ENCODE measurements at regions not wholly inside any gene's neighbourhood (a gene's known extent, or its start where the extent isn't known, plus 50 kb on each side); places are given as distances from the start of the nearest gene placed in this dataset.
A peak's percentile ranks its signal among the peaks of the same experiment; 100 is the strongest.

DNA sequence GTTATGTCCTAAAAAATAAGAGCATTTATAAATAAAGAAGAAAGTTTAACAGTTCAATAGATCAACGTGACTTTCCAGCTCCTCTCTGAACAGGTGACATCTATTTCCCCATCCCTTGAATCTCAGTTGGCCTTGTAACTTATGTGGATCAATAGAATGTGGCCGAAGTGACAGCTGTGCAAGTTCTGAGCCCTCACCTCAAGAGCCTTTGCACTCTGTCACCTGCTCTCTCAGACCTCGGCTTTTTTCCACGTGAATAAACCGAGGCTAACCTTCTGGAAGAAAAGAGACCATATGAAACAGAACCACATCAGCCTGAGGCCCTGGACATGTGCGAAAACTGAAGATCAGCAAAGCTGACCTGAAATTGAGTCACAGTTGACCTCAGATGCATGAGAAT lies 253.0 kb downstream of the DAD1 start:
- Histone ChIP-seq H3K27ac (no peak overlapping the region), H3K36me3 (no peaks in the 10 kb centered on the region), H3K4me1 (peaks cover 0 to 6% (median 0%) of the 10 kb centered on the region in 4 donors), H3K4me3 (no peak overlapping the region), H3K9me3 (no peaks in the 10 kb centered on the region), H3K27me3 (no peaks in the 10 kb centered on the region)
- TF ChIP-seq POLR2A (IDR thresholded peaks at IDR 0.05): no peak
- TF ChIP-seq POLR2AphosphoS5 (IDR thresholded peaks at IDR 0.05): no peak
- TF ChIP-seq EP300 (IDR thresholded peaks at IDR 0.05): no peak
- no peak for TF ChIP-seq CTCF (IDR thresholded peaks at IDR 0.05)
- ATAC-seq (ENCODE audit: low FRiP score in 2 of 2): no peak
- DNase-seq: no peak
- WGBS, 2 donors: 88 to 95% methylated on average over 6 of the region's 6 CpGs

DNA sequence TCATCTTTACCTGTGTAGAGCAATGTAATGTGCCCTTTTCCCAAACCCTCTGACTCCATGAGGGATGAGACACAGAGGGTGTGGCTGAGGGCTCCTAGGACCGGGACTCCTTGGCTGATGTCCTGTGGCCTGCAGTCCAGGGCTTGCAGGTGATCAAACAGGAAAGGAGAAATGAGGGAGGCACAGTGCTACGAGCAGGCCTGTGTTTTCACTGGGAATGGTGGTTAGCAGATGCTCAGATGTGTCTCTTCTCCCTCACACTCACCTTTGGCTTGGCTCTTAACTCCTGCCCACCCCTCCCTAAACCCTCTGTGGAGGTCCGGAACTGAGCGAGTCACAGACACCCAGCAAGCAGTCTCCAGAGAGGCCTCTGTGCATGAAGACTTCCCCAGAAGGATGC lies 254.4 kb downstream of the DAD1 start:
- H3K4me1 ChIP-seq: peaks cover 0 to 6% (median 0%) of the 10 kb centered on the region in 4 donors
- DNase-seq (no peak), ATAC-seq (ENCODE audit: low FRiP score in 2 of 2) (no peak)
- H3K9me3 ChIP-seq: peaks cover 0 to 4% (median 0%) of the 10 kb centered on the region in 4 donors
- TF ChIP-seq POLR2AphosphoS5 (IDR thresholded peaks at IDR 0.05) (no peak), EP300 (IDR thresholded peaks at IDR 0.05) (no peak)
- H3K27me3 ChIP-seq: no peaks in the 10 kb centered on the region
- no peak overlapping the region for H3K4me3 ChIP-seq
- H3K27ac ChIP-seq: no peak overlapping the region
- H3K36me3 ChIP-seq: no peaks in the 10 kb centered on the region
- 70 to 77% methylated on average over 4 of the region's 4 CpGs for WGBS, 2 donors

DNA sequence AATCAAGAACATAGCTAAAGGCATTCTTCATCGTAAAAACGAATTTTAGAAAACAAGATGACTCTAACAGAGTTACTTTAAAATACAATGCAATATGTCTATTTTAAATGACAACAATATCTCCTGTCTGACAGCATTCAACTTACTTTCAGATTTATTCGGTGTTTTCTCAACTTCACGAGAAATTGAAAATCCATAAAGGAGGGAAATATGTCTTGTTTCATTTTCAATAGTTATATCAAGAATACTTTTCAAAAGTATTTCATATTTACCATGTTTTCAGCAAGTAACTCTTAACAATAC lies 254.8 kb downstream of the DAD1 start:
- 77 to 79% methylated on average over 4 of the region's 4 CpGs for WGBS, 2 donors
- ATAC-seq (ENCODE audit: low FRiP score in 2 of 2): no peak
- H3K27me3 ChIP-seq: no peaks in the 10 kb centered on the region

DNA sequence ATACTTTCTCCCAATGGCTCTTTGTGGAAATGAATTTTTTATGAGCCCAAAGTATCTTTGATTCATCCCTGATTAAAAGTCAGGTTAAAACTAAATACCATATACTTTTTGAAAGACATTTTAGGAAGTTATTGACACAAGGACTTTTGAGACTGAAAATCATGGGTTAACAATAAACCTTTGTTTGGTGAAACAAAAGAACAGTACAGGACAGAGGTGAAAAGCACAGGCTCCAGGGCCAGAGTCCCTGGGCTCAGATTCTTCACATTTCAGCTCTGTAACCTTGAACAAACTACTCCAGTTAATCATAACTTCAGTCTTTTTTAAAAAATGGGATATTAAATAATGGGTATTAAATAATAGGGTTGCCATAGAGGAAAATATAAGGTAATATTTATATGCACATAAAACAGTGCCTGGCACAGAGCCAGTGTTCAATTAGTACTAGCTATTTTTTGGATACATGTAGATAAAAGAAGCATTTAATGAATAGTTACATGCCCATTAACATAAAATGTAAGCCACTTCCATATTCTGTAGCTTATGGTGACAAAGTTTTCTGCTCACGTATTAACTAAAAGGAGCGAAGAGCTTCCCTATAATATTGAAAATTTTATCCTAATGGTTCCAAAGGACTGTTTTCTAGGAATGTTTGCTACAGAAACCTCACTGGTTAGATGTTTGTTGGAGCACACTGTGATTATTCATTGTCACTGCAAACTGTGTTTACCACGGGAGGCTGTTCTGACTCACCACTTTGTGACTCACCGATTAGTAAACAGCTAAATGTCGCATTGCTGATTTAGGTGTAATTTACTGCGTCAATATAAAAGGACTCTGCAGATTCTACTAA lies 255.4 kb downstream of the DAD1 start:
- H3K4me1 ChIP-seq: peaks cover 0 to 6% (median 0%) of the 10 kb centered on the region in 4 donors
- peak; percentile 57 to 65 for ATAC-seq (ENCODE audit: low FRiP score in 2 of 2)
- H3K27me3 ChIP-seq: no peaks in the 10 kb centered on the region
- no peak overlapping the region for H3K27ac ChIP-seq
- TF ChIP-seq EP300 (IDR thresholded peaks at IDR 0.05): no peak
- TF ChIP-seq POLR2AphosphoS5 (IDR thresholded peaks at IDR 0.05): no peak
- TF ChIP-seq POLR2A (IDR thresholded peaks at IDR 0.05): no peak
- no peak for TF ChIP-seq CTCF (IDR thresholded peaks at IDR 0.05)
- no peak overlapping the region for H3K4me3 ChIP-seq
- 62 to 69% methylated on average over 6 of the region's 6 CpGs for WGBS, 2 donors
- H3K9me3 ChIP-seq: peaks cover 0 to 7% (median 2%) of the 10 kb centered on the region in 4 donors
- no peaks in the 10 kb centered on the region for H3K36me3 ChIP-seq
- no peak for DNase-seq

More for the DNA sequence above, 254.8 kb downstream of the DAD1 start:
- DNase-seq: no peak
- Histone ChIP-seq H3K36me3 (no peaks in the 10 kb centered on the region), H3K4me3 (no peak overlapping the region), H3K4me1 (peaks cover 0 to 6% (median 0%) of the 10 kb centered on the region in 4 donors), H3K27ac (no peak overlapping the region), H3K9me3 (peaks cover 0 to 7% (median 2%) of the 10 kb centered on the region in 4 donors)
- no peak for TF ChIP-seq POLR2A (IDR thresholded peaks at IDR 0.05)
- TF ChIP-seq POLR2AphosphoS5 (IDR thresholded peaks at IDR 0.05): no peak
- no peak for TF ChIP-seq CTCF (IDR thresholded peaks at IDR 0.05)
- TF ChIP-seq EP300 (IDR thresholded peaks at IDR 0.05): no peak

DNA sequence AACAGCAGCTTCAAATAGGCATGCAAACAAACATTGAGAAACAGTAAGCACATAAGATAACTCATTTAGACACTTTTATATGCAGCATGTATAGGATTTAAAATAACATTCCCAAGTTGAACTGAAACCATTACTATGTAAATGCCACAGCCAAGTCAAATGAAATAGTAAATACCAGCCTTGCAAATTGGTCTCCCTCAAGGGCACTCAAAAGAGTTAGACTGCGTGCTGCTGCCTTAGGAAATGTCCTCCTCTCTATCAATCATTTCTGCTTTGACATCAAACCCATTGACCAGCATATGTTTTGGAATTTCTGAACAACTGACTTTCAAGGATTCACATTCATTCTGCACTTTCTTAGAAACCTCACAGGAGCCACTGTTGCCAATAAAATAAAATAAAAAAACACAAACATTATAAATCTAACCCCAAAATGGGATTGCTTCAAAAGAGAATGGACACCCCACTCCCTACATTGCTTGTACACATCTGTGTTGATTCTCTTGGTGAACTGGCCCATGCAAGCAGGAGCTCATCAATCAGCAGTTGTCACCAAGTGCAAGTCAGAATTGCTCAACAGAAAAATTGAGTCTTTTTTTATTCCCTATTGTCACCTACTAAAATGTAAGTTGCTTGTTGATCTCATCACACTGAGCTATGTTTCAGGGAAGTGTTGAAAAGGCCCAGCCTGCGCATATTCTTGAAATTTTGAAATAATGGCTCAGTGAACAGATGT lies 256.2 kb downstream of the DAD1 start:
- WGBS, 2 donors: 55 to 58% methylated on average over 2 of the region's 2 CpGs
- ATAC-seq (ENCODE audit: low FRiP score in 2 of 2): no peak

More for the DNA sequence above, 256.2 kb downstream of the DAD1 start:
- H3K9me3 ChIP-seq: peaks cover 0 to 7% (median 3%) of the 10 kb centered on the region in 4 donors
- H3K4me3 ChIP-seq: no peak overlapping the region
- peaks cover 0 to 6% (median 0%) of the 10 kb centered on the region in 4 donors for H3K4me1 ChIP-seq
- no peak overlapping the region for H3K27ac ChIP-seq
- H3K27me3 ChIP-seq: no peaks in the 10 kb centered on the region
- no peak for DNase-seq
- no peaks in the 10 kb centered on the region for H3K36me3 ChIP-seq
- TF ChIP-seq EP300 (IDR thresholded peaks at IDR 0.05): no peak
- no peak for TF ChIP-seq POLR2A (IDR thresholded peaks at IDR 0.05)
- no peak for TF ChIP-seq POLR2AphosphoS5 (IDR thresholded peaks at IDR 0.05)

Measured in upper lobe of left lung (tissue), 6 donors.